Caco-2 (cell line): ENCODE measurements at regions not wholly inside any gene's neighbourhood (a gene's known extent, or its start where the extent isn't known, plus 50 kb on each side); places are given as distances from the start of the nearest gene placed in this dataset.

ENCODE experiments used
- BruUV-seq: library from RNA; stranded (reverse); fragments of 400-500 nt; replicated peaks from 2 replicates; lab custom pipeline; 2021; lab: Mats Ljungman, UMichigan
- CTCF ChIA-PET: fragments of 300-600 bp; sonication (Branson Sonifier 250); formaldehyde crosslinking; loops from one replicate; lab custom pipeline; 2022; ENCODE audit warnings: antibody characterized with exemption; lab: Charles Lee
- POLR2A ChIA-PET: fragments of 300-600 bp; sonication (Branson Sonifier 250); formaldehyde crosslinking; loops from one replicate; lab custom pipeline; 2022; ENCODE audit warnings: antibody characterized with exemption; lab: Charles Lee
- DNase-seq, 2 experiments: peaks; one replicate each; pipeline versions ENCODE4 v3.0.0 to v3.0.0-alpha.2; 2020 to 2022
- H3K27me3 ChIP-seq: replicated peaks from 2 replicates; pipeline ENCODE4 v1.6.0; 2011; ENCODE audit warnings: low read length; ENCODE audit not compliant: control insufficient read depth, insufficient read depth
- H3K36me3 ChIP-seq: 2 replicates; pipeline ENCODE4 v1.5.1; 2011; ENCODE audit warnings: low read length; ENCODE audit not compliant: control insufficient read depth, insufficient read depth
- H3K4me1 ChIP-seq: fragments of 250-450 bp; sonication (Bioruptor Pico); 2 replicates; pipeline ENCODE4 v1.5.1; 2020; ENCODE audit warnings: mild to moderate bottlenecking
- H3K4me3 ChIP-seq: 2 replicates; pipeline ENCODE4 v1.5.1; 2011; ENCODE audit warnings: low read depth, mild to moderate bottlenecking, control low read depth, low read length
- H3K9me3 ChIP-seq: fragments of 250-450 bp; sonication (Bioruptor Pico); 2 replicates; pipeline ENCODE4 v1.5.1; 2020; ENCODE audit warnings: mild to moderate bottlenecking, moderate library complexity
- H3K27ac Mint-ChIP-seq: one replicate; pipeline ENCODE4 v1.8.0; 2022; ENCODE audit warnings: mixed read lengths; ENCODE audit not compliant: unreplicated experiment
- H3K27me3 Mint-ChIP-seq: one replicate; pipeline ENCODE4 v1.8.0; 2022; ENCODE audit warnings: mixed read lengths; ENCODE audit not compliant: insufficient read depth, unreplicated experiment
- H3K36me3 Mint-ChIP-seq: one replicate; pipeline ENCODE4 v1.8.0; 2022; ENCODE audit warnings: mild to moderate bottlenecking, mixed read lengths; ENCODE audit not compliant: insufficient read depth, unreplicated experiment
- H3K4me1 Mint-ChIP-seq: one replicate; pipeline ENCODE4 v1.8.0; 2022; ENCODE audit warnings: low read depth, mixed read lengths; ENCODE audit not compliant: unreplicated experiment
- H3K4me3 Mint-ChIP-seq: one replicate; pipeline ENCODE4 v1.8.0; 2022; ENCODE audit warnings: mild to moderate bottlenecking, moderate library complexity, mixed read lengths; ENCODE audit not compliant: unreplicated experiment
- H3K9me3 Mint-ChIP-seq: one replicate; pipeline ENCODE4 v1.8.0; 2022; ENCODE audit warnings: mixed read lengths; ENCODE audit not compliant: unreplicated experiment
- intact Hi-C: fragments of 100-400 bp; cut with micrococcal nuclease; formaldehyde crosslinking; loops from one replicate; pipeline ENCODE4 v1.10.0; 2022; ENCODE audit not compliant: unreplicated experiment
- TF ChIP-seq, protein P1 (sequence below), 2 experiments: fragments of 200-600 bp in 1 of 2; IDR thresholded peaks; 1 replicate in 1 of 2; 2 replicates in 1 of 2; pipeline versions ENCODE4 v1.5.1 to v1.8.0; 2011 to 2022; ENCODE audit warnings: antibody characterized with exemption in 1 of 2, control low read depth in 1 of 2, inconsistent platforms in 1 of 2, low read depth in 1 of 2, low read length in 1 of 2, mild to moderate bottlenecking in 1 of 2, moderate library complexity in 1 of 2; ENCODE audit not compliant: insufficient read depth in 1 of 2, severe bottlenecking in 1 of 2, unreplicated experiment in 1 of 2

DNA sequence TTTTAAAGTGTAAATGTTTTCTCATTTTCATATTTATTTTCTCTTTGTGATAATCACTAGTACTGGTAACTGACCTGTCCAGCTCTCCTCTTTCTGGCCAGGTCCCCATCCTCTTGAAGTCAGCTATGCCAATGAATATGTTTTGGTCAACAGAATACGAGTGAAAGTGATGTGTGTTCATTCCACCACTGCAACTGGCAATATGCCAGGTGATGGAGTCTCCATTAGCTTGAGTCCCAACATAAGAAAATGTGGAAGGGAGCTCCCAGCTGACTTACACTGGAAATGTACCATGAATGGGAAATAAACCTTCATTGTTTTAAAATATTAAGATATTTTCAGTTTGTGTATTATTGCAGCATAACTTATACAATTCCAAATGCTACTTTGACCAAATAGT lies 75.8 kb downstream of the CCDC34 start:
- Histone ChIP-seq H3K27me3 (no peaks in the 10 kb centered on the region), H3K4me3 (no peak overlapping the region), H3K36me3 (no peaks in the 10 kb centered on the region), H3K9me3 (peaks cover 17% of the 10 kb centered on the region), H3K4me1 (no peaks in the 10 kb centered on the region)
- Mint-ChIP-seq H3K4me3 (no peak overlapping the region), H3K9me3 (peaks cover 30% of the 10 kb centered on the region), H3K27me3 (no peaks in the 10 kb centered on the region), H3K4me1 (peaks cover 6% of the 10 kb centered on the region), H3K36me3 (no peaks in the 10 kb centered on the region), H3K27ac (no peak overlapping the region)
- ChIA-PET CTCF (no interaction called here), POLR2A (no interaction called here)
- no TSS peak for BruUV-seq
- DNase-seq: no peak
- TF ChIP-seq, protein P1, sequence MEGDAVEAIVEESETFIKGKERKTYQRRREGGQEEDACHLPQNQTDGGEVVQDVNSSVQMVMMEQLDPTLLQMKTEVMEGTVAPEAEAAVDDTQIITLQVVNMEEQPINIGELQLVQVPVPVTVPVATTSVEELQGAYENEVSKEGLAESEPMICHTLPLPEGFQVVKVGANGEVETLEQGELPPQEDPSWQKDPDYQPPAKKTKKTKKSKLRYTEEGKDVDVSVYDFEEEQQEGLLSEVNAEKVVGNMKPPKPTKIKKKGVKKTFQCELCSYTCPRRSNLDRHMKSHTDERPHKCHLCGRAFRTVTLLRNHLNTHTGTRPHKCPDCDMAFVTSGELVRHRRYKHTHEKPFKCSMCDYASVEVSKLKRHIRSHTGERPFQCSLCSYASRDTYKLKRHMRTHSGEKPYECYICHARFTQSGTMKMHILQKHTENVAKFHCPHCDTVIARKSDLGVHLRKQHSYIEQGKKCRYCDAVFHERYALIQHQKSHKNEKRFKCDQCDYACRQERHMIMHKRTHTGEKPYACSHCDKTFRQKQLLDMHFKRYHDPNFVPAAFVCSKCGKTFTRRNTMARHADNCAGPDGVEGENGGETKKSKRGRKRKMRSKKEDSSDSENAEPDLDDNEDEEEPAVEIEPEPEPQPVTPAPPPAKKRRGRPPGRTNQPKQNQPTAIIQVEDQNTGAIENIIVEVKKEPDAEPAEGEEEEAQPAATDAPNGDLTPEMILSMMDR (IDR thresholded peaks at IDR 0.05; ENCODE audit: insufficient read depth in 1 of 2, low read depth in 1 of 2, low read length in 1 of 2, severe bottlenecking in 1 of 2, unreplicated experiment in 1 of 2): no peak
- intact Hi-C loops: no loop called here

DNA sequence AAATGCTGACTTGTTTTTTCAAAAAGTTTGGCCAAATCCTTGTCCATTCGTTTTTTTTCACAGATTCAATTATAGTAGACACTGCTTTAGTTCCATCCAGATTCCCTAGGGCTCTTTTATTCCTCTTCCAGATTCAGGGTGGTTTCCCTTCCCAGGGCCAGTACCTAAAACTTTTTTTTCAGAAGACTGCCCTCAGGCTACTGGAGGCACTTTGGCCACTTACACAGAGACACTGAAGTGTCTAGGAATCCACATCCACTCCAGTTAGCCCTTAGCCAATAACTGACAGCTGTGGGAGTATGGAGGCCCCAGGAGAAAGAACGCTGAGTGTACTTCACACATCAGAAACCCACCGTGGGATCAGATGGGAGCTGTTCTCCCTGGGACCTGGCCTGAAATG lies 77.3 kb downstream of the CCDC34 start:
- BruUV-seq: no TSS peak
- ChIA-PET POLR2A (interaction anchor here (0.7 kb wide), 1 partner anchor 65 kb away, joined by 6 read pairs; no protein-coding TSS in a partner anchor), CTCF (no interaction called here)
- Mint-ChIP-seq H3K4me3 (no peak overlapping the region), H3K27me3 (no peaks in the 10 kb centered on the region), H3K27ac (no peak overlapping the region), H3K36me3 (no peaks in the 10 kb centered on the region), H3K9me3 (peaks cover 15% of the 10 kb centered on the region), H3K4me1 (no peaks in the 10 kb centered on the region)
- Histone ChIP-seq H3K9me3 (peaks cover 3% of the 10 kb centered on the region), H3K4me1 (no peaks in the 10 kb centered on the region), H3K36me3 (no peaks in the 10 kb centered on the region), H3K4me3 (no peak overlapping the region), H3K27me3 (no peaks in the 10 kb centered on the region)
- intact Hi-C loops: no loop called here
- DNase-seq: no peak
- TF ChIP-seq, protein P1 (IDR thresholded peaks at IDR 0.05; ENCODE audit: insufficient read depth in 1 of 2, low read depth in 1 of 2, low read length in 1 of 2, severe bottlenecking in 1 of 2, unreplicated experiment in 1 of 2): no peak

DNA sequence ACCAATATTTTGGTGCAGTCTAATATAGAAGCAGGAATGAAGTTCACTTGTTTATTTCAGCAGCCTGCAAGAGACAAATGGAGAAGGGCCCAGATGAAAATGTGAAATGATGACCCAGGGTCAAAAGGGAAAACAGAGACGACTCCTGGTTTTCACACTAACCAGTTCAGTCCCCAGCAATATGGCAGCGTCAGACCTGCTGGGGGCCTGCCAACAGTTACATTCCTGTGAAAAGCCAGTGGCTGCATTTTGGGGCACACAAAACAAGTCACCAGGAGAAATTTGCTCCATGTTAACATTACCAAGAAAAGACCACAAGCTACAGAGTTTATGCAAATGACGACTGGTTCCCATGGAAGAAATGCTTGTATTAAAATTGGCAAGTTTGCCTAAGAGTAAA lies 80.2 kb downstream of the CCDC34 start:
- H3K27ac Mint-ChIP-seq: no peak overlapping the region
- POLR2A ChIA-PET: no interaction called here
- TF ChIP-seq, protein P1 (IDR thresholded peaks at IDR 0.05; ENCODE audit: insufficient read depth in 1 of 2, low read depth in 1 of 2, low read length in 1 of 2, severe bottlenecking in 1 of 2, unreplicated experiment in 1 of 2): no peak

More for the DNA sequence above, 80.2 kb downstream of the CCDC34 start:
- Mint-ChIP-seq H3K4me3 (no peak overlapping the region), H3K9me3 (no peaks in the 10 kb centered on the region), H3K27me3 (peaks cover 2% of the 10 kb centered on the region), H3K36me3 (no peaks in the 10 kb centered on the region), H3K4me1 (no peaks in the 10 kb centered on the region)
- CTCF ChIA-PET: interaction anchor here (0.8 kb wide), 1 partner anchor 13 kb away, joined by 3 read pairs; no protein-coding TSS in a partner anchor
- BruUV-seq: no TSS peak
- H3K9me3 ChIP-seq: no peaks in the 10 kb centered on the region
- no peak overlapping the region for H3K4me3 ChIP-seq
- intact Hi-C loops: no loop called here
- H3K27me3 ChIP-seq: no peaks in the 10 kb centered on the region
- H3K36me3 ChIP-seq: no peaks in the 10 kb centered on the region
- no peaks in the 10 kb centered on the region for H3K4me1 ChIP-seq
- DNase-seq: no peak
